NCI-H82 treated with DMSO at 0.1 percent for 48 hours (cell line): ENCODE measurements at regions not wholly inside any gene's neighbourhood (a gene's known extent, or its start where the extent isn't known, plus 50 kb on each side); places are given as distances from the start of the nearest gene placed in this dataset.

Experiments
- DNase-seq: peaks from one replicate; lab custom pipeline; 2025; ENCODE audit not compliant: unreplicated experiment; lab: John Stamatoyannopoulos, UW

GRCh38 chr15:69624155-69624520 is 171.5 kb downstream of the RPLP1 start:
- DNase-seq, result no peak

- DNase-seq, result no peak
Measured at GRCh38 chr15:69624816-69625215, 172.2 kb downstream of the RPLP1 start.

DNA sequence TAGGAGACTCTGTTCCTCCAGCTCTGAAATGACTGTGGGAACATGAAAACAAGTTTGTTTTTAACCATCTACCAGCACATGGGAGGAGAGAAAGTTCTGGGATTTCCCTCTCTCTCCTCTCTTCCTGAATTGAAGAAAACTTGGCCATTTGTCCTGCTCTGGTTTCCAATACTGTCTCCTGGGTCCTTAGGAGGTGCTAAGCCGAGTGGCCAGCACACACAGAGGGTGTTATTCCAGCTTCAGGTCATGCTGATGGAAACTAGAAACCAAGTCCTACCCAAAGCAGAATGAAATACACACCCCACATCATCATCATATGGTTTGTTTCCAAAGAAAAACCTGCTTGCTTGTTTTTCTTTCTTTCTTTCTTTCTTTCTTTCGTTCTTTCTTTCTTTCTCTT is 172.7 kb downstream of the RPLP1 start:
- no peak for DNase-seq

DNA sequence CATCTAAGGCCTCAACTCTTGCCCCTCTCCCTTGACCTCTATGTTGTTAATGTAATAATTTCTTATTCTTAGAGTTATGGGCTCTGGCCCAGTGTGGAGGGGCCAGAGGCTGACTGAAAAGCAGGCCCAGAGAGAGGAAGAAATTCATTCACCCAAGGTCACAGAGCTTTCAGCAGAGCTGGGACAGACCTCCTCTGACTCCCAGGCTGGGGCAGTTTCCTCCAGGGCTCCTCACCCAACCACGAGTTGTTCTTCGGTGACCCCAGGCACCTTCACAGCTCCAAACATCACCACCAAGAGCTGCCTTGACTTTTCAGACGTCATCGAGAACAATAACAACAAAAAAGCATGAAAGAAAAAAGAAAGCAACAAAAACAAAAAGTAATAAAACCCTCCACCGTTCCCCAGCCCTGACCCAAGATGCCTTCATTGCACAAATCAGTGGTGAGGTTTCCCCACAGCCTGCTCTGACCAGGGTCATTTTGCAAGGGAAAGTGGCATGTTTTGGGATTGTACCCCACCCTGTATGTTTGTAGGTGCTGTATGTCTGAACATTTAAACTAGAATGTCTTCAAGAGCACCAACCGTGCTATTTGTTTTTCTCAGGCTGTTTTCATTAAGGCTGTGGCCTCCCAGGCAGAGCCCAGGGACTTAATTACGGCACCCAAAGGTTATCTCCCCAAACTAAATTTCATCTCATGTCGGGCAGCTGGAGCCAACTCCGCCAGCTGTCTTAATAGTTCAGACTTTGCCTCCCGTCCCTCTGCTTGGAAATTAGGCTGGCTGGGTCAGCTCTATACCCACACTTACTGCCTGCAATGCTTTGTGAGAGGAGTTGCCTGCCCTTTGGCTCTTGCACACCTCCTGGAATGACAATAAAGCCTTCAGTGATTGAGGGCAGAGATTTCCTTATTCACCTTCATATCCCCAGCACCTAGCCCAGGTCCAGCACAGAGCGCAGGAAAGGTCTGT is 173.8 kb downstream of the RPLP1 start:
- DNase-seq, result no peak

DNA sequence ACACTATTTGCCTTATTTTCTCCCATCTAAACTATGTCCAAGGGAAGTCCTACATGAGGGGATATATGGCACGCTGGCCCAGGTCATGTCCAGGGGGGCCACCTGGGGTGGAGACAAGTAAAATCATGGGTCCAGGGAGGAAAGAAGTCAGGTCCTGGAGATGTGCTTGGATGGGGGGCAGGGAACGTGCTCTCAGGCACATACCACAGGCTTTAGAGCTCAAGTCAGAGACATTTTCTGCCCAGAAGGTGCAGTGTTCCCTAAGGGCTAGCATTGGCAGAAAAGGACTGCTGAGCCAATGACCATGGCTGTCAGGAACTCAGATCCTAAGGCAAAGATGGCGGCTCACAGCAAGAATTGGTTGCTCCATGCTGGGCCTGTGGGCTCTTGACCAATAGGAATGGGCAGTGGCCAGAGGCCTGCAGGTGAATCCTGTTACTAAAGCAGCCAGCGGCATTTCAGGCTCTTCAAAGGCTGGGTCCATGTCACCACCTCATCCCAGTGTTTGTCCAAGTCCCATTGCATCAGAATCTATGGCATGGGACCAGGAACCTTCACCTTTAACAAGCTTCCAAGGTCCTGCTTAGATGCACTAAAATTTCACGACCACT is 175.0 kb downstream of the RPLP1 start:
- DNase-seq, result no peak

DNA sequence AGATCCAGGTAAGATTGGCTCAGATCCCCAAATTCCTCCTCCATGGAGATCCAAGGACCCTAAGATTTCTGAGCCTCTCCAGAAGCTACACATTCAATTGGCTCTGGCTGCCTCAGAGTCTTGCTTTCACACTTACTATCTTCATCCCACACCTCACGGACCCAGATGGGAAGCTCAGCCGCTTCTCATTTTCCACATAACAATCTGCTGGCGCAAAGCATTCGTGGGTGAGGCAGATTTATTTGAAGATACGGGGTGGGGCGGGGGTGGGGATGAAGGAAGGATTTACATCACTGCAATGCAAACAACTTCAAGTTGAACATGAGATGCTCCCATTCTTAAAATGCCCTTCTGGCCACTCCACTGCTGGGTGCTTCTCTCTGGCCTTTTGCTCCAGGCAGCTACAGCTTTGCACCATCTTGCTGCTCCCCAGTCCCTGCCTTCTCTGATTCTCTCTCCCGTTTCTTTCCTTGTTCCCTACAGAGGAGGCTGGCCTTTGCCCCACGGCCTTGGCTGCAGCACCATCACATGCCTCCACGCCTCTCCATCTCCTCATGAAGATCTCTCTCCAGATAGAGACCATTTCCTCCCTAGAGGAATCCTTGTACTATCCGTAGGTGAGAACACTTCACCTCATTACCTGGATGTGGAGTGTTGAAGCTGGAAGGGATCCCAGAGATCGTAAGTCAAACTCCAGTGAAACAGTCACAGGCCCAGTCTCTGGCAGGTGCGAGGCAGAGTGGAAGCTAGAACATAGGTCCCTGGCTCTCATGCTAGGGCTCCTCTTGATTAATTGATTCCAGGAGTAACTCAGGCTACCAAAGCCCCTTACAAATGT is 175.9 kb downstream of the RPLP1 start:
- DNase-seq, result no peak

DNA sequence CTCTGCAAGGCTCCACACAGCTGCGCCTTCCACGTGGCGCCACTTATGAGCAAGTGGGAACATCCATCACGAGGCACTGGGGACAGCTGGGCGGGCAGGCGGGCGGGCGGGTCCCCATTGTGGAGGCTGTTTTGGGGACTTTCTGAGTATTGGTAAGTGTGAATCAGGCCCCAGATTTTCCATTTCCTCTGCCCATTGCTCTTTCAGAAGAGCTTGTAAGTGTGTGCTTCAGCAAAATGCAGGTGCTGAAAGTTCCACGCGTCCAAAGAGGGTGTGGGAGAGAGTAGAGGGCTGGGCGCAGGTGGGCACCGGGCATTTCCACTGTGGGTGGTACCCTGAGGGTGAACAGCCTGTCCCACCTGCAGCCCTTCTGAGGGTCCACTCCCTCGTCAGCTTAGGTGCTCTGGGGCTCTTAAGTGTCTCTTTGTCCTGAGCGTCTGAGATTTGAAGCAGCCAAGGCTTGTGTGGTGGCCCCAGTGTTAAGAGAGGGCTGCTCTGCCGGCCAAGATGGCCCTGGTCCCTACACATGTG is 177.1 kb downstream of the RPLP1 start:
- DNase-seq, result no peak

- no peak for DNase-seq
Measured at GRCh38 chr15:69631005-69631404, 178.4 kb downstream of the RPLP1 start.

GRCh38 chr15:69631978-69632377 is 179.4 kb downstream of the RPLP1 start:
- no peak for DNase-seq

- DNase-seq, result no peak
Measured at GRCh38 chr15:69634860-69635259, 182.2 kb downstream of the RPLP1 start.

GRCh38 chr15:69636169-69636915 is 183.7 kb downstream of the RPLP1 start:
- no peak for DNase-seq

DNA sequence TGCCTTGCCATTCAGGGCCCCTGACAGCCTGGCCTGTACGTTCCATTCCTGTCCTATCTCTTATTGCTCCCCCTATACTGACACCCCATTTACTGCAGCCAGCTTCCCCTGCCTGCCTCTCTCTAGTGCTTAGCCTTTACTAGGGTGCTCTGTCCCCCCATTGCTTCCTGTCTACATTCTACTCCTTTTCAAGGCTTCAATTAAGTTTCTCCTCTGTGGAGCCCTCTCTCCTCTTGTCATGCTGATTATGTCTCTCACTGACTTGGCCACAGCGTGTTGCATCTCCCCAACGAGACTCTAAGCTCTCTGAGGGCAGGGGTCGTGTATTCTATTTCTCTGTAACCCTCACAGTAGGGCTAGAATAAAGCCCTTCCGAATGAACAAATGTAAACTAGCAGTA is 185.2 kb downstream of the RPLP1 start:
- DNase-seq, result no peak

GRCh38 chr15:69643476-69643875 is 190.9 kb downstream of the RPLP1 start:
- DNase-seq, result no peak

DNA sequence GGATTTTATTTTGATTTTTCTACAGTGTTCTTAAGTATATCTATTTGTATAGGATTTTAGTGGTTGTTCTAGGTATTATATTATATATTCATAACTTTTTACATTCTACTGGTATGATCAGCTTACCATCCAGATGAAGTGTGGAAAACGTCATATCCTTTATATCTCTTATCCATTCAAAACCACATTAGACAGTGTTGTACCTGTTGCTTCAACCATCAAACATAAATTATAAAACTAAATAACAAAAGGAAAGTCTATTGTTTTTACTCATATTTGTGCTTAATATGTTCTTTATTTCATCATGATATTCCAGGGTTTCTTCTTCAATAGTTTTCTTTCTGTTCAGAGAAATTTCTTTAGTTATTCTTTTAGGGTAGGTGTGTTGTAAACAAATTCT is 191.4 kb downstream of the RPLP1 start:
- no peak for DNase-seq

DNA sequence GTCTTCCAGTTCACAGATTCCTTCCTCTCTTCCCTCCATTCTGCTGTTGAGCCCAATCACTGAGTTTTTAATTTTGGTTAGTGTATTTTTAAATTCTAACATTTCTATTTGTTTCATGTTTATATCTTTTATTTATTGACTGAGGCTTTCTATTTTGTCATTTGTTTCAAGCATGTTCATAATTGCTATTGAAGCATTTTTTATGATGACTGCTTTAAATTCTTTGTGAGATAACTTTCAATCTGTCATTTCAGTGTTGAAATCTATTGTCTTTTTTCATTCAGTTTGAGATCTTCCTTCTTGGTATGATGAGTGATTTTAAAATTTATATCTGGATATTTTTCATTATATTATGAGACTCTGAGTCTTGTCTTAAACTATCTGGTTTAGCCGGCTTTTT is 192.3 kb downstream of the RPLP1 start:
- no peak for DNase-seq

- DNase-seq, result no peak
Measured at GRCh38 chr15:69647142-69647513, 194.5 kb downstream of the RPLP1 start.

DNA sequence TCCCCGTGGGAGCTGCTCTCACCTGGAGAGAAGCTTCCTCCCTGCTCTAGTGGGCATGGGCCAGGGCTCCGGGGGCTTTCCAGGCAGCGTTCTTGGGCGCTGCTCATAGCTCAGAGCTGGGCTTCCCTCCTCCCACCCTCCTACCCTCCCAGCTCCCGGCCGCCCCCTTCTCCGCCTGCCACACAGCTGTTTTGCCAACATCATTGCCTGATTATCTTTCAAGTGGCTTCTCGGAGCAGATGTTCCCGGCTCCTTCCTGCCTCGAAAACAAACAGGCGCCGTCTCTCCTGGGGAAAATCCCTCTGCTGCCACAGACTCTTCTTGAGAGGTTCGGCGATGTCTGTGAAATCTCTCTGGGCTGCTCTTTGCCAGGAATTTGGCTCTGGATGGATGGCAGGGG is 195.6 kb downstream of the RPLP1 start:
- peak; percentile 60 for DNase-seq

- DNase-seq, result no peak
Measured at GRCh38 chr15:69648775-69649735, 196.4 kb downstream of the RPLP1 start.

DNA sequence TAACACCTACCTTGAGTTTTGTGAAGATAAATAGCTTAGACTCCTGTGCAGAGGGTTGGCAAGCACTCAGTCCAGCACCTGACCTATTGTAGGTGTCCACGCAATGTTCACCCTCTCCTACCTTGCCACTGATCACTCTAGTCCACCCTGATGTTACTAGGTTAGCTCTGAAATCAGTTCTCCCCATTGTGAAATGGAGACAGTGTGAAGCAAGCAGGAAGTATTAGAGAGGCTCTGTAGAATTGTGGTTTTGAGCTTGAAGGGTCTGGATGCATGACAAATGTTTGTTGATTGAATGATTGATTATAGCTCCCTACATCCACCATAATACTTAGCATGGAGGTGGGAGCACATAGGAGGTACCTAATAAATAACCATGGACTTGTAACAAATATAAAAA is 199.7 kb downstream of the RPLP1 start:
- DNase-seq, result no peak
